MCF 10A (cell line): ENCODE measurements at regions not wholly inside any gene's neighbourhood (a gene's known extent, or its start where the extent isn't known, plus 50 kb on each side); places are given as distances from the start of the nearest gene placed in this dataset.
"Not testable (repeated sequence)": the region's sequence is repeated elsewhere in the genome, so short reads cannot be mapped to it uniquely, and the experiment has no call there.

Source experiments
- BruUV-seq: library from RNA; stranded (reverse); fragments of 400-500 nt; replicated peaks from 2 replicates; lab custom pipeline; 2021; lab: Mats Ljungman, UMichigan
- CTCF ChIA-PET: fragments of 300-600 bp; sonication (Branson Sonifier 250); formaldehyde crosslinking; extraction: SDS; loops from one replicate; lab custom pipeline; 2021; ENCODE audit warnings: antibody characterized with exemption, inconsistent platforms; lab: Yijun Ruan, JAX
- POLR2A ChIA-PET: fragments of 300-600, 350-650 bp; sonication (Branson Sonifier 250); formaldehyde crosslinking; extraction: SDS; loops from one replicate; lab custom pipeline; 2020; ENCODE audit warnings: antibody characterized with exemption, inconsistent platforms; lab: Yijun Ruan, JAX
- DNase-seq: peaks from one replicate; pipeline ENCODE4 v3.0.0-alpha.2; 2018; ENCODE audit not compliant: unreplicated experiment
- H3K27ac Mint-ChIP-seq: one replicate; pipeline ENCODE4 v1.8.0; 2022; ENCODE audit warnings: mild to moderate bottlenecking, low read depth, mixed read lengths; ENCODE audit not compliant: unreplicated experiment
- H3K27me3 Mint-ChIP-seq: one replicate; pipeline ENCODE4 v1.8.0; 2022; ENCODE audit warnings: mixed read lengths; ENCODE audit not compliant: insufficient read depth, unreplicated experiment
- H3K36me3 Mint-ChIP-seq: one replicate; pipeline ENCODE4 v1.8.0; 2022; ENCODE audit warnings: mild to moderate bottlenecking, moderate library complexity, mixed read lengths; ENCODE audit not compliant: insufficient read depth, unreplicated experiment
- H3K4me1 Mint-ChIP-seq: one replicate; pipeline ENCODE4 v1.8.0; 2022; ENCODE audit warnings: mixed read lengths; ENCODE audit not compliant: insufficient read depth, unreplicated experiment
- H3K4me3 Mint-ChIP-seq: one replicate; pipeline ENCODE4 v1.8.0; 2022; ENCODE audit warnings: mild to moderate bottlenecking, moderate library complexity, mixed read lengths; ENCODE audit not compliant: unreplicated experiment
- H3K9me3 Mint-ChIP-seq: one replicate; pipeline ENCODE4 v1.8.0; 2022; ENCODE audit warnings: mixed read lengths; ENCODE audit not compliant: unreplicated experiment
- CTCF ChIP-seq: fragments of 200-600 bp; IDR thresholded peaks from one replicate; pipeline ENCODE4 v1.8.0; 2022; ENCODE audit warnings: antibody characterized with exemption, mild to moderate bottlenecking; ENCODE audit not compliant: unreplicated experiment
- intact Hi-C: fragments of 100-400 bp; cut with micrococcal nuclease; formaldehyde crosslinking; loops from 2 replicates; pipeline ENCODE4 v1.14.1; 2022

- H3K4me3 Mint-ChIP-seq, POLR2A ChIA-PET, H3K4me1 Mint-ChIP-seq, H3K27ac Mint-ChIP-seq, DNase-seq, BruUV-seq, H3K27me3 Mint-ChIP-seq, intact Hi-C loops, H3K9me3 Mint-ChIP-seq, CTCF ChIA-PET: not testable (repeated sequence)
- H3K36me3 Mint-ChIP-seq: peaks cover 32% of the 10 kb centered on the region
Measured at GRCh38 chr7:67338545-67338944, 341.9 kb downstream of the TYW1 start.

GRCh38 chr7:67341153-67341768, 344.6 kb downstream of the TYW1 start:
- ChIA-PET CTCF (interaction anchor here (0.6 kb wide), 1 partner anchor 300 kb away, joined by 7 read pairs; no protein-coding TSS in a partner anchor), POLR2A (no interaction called here)
- peaks cover 37% of the 10 kb centered on the region for H3K36me3 Mint-ChIP-seq
- no peaks in the 10 kb centered on the region for H3K4me1 Mint-ChIP-seq
- TF ChIP-seq CTCF: no peak
- no TSS peak for BruUV-seq
- H3K4me3 Mint-ChIP-seq: no peak overlapping the region
- no peak for DNase-seq
- H3K27me3 Mint-ChIP-seq: no peaks in the 10 kb centered on the region
- no peak overlapping the region for H3K27ac Mint-ChIP-seq
- H3K9me3 Mint-ChIP-seq: no peaks in the 10 kb centered on the region
- intact Hi-C loops: no loop called here

- BruUV-seq: no TSS peak
- H3K27me3 Mint-ChIP-seq: no peaks in the 10 kb centered on the region
- TF ChIP-seq CTCF: no peak
- no peak for DNase-seq
- H3K36me3 Mint-ChIP-seq: peaks cover 37% of the 10 kb centered on the region
- H3K9me3 Mint-ChIP-seq: no peaks in the 10 kb centered on the region
- no peak overlapping the region for H3K4me3 Mint-ChIP-seq
- H3K4me1 Mint-ChIP-seq: no peaks in the 10 kb centered on the region
- intact Hi-C loops: no loop called here
- POLR2A ChIA-PET: no interaction called here
- no peak overlapping the region for H3K27ac Mint-ChIP-seq
- CTCF ChIA-PET: interaction anchor here (0.6 kb wide), 1 partner anchor 290 kb away, joined by 3 read pairs; no protein-coding TSS in a partner anchor
Measured at GRCh38 chr7:67343114-67343513, 346.5 kb downstream of the TYW1 start.

GRCh38 chr7:67343572-67343971, 346.9 kb downstream of the TYW1 start:
- Mint-ChIP-seq H3K9me3 (no peaks in the 10 kb centered on the region), H3K36me3 (peaks cover 37% of the 10 kb centered on the region), H3K27ac (no peak overlapping the region), H3K27me3 (no peaks in the 10 kb centered on the region), H3K4me3 (no peak overlapping the region), H3K4me1 (no peaks in the 10 kb centered on the region)
- BruUV-seq: no TSS peak
- intact Hi-C loops: no loop called here
- CTCF ChIA-PET: interaction anchor here (0.6 kb wide), 1 partner anchor 289 kb away, joined by 3 read pairs; no protein-coding TSS in a partner anchor
- DNase-seq: no peak
- TF ChIP-seq CTCF: no peak
- POLR2A ChIA-PET: no interaction called here
